ENCODE measurements at regions not wholly inside any gene's neighbourhood (a gene's known extent, or its start where the extent isn't known, plus 50 kb on each side); places are given as distances from the start of the nearest gene placed in this dataset.

GRCh38 chr13:111642156-111642767 is 321.8 kb downstream of the TEX29 start:
- Histone ChIP-seq H3K27ac (ENCODE audit: low read depth, low read length, poor library complexity, severe bottlenecking) (no peak overlapping the region), H3K36me3 (ENCODE audit: insufficient read depth, low read length, poor library complexity, severe bottlenecking) (no peaks in the 10 kb centered on the region), H3K9me3 (ENCODE audit: low read depth, low read length, poor library complexity, severe bottlenecking) (no peaks in the 10 kb centered on the region), H3K4me1 (ENCODE audit: insufficient read depth, low read length, poor library complexity, severe bottlenecking) (no peaks in the 10 kb centered on the region), H3K27me3 (replicated peaks; ENCODE audit: insufficient read depth, low read depth, low read length, poor library complexity) (peaks cover 54% of the 10 kb centered on the region), H3K4me3 (ENCODE audit: low read depth, low read length, poor library complexity, severe bottlenecking) (no peak overlapping the region)
- POLR2A ChIA-PET (ENCODE audit: low non-redundant PET) = no interaction called here
- CTCF ChIA-PET = no interaction called here
- no peak for DNase-seq (ENCODE audit: low spot score)
- no TSS peak for BruUV-seq (replicated peaks)
- no peak for TF ChIP-seq EZH2 (IDR thresholded peaks at IDR 0.05; ENCODE audit: borderline replicate concordance, low read depth, low read length, poor library complexity, severe bottlenecking)
- TF ChIP-seq CTCF (conservative IDR thresholded peaks at IDR 0.05; ENCODE audit: low read depth, low read length) = no peak
- intact Hi-C loops (cut with micrococcal nuclease; ENCODE audit: unreplicated experiment) = no loop called here

- H3K4me1 ChIP-seq (ENCODE audit: insufficient read depth, low read length, poor library complexity, severe bottlenecking) = no peaks in the 10 kb centered on the region
- CTCF ChIA-PET = no interaction called here
- H3K4me3 ChIP-seq (ENCODE audit: low read depth, low read length, poor library complexity, severe bottlenecking) = no peak overlapping the region
- H3K27ac ChIP-seq (ENCODE audit: low read depth, low read length, poor library complexity, severe bottlenecking) = no peak overlapping the region
- POLR2A ChIA-PET (ENCODE audit: low non-redundant PET) = no interaction called here
- H3K9me3 ChIP-seq (ENCODE audit: low read depth, low read length, poor library complexity, severe bottlenecking) = no peaks in the 10 kb centered on the region
- no TSS peak for BruUV-seq (replicated peaks)
- H3K27me3 ChIP-seq (replicated peaks; ENCODE audit: insufficient read depth, low read depth, low read length, poor library complexity) = peaks cover 78% of the 10 kb centered on the region
- no peaks in the 10 kb centered on the region for H3K36me3 ChIP-seq (ENCODE audit: insufficient read depth, low read length, poor library complexity, severe bottlenecking)
- TF ChIP-seq EZH2 (IDR thresholded peaks at IDR 0.05; ENCODE audit: borderline replicate concordance, low read depth, low read length, poor library complexity, severe bottlenecking) (no peak), CTCF (conservative IDR thresholded peaks at IDR 0.05; ENCODE audit: low read depth, low read length) (no peak)
- no peak for DNase-seq (ENCODE audit: low spot score)
- intact Hi-C loops (cut with micrococcal nuclease; ENCODE audit: unreplicated experiment) = no loop called here
Observed at GRCh38 chr13:111644750-111645149, 324.3 kb downstream of the TEX29 start.

- H3K4me3 ChIP-seq (ENCODE audit: low read depth, low read length, poor library complexity, severe bottlenecking) = no peak overlapping the region
- no peak overlapping the region for H3K27ac ChIP-seq (ENCODE audit: low read depth, low read length, poor library complexity, severe bottlenecking)
- intact Hi-C loops (cut with micrococcal nuclease; ENCODE audit: unreplicated experiment) = no loop called here
- ChIA-PET POLR2A (ENCODE audit: low non-redundant PET) (no interaction called here), CTCF (no interaction called here)
- DNase-seq (ENCODE audit: low spot score) = no peak
- H3K36me3 ChIP-seq (ENCODE audit: insufficient read depth, low read length, poor library complexity, severe bottlenecking) = no peaks in the 10 kb centered on the region
- no peaks in the 10 kb centered on the region for H3K9me3 ChIP-seq (ENCODE audit: low read depth, low read length, poor library complexity, severe bottlenecking)
- no TSS peak for BruUV-seq (replicated peaks)
- H3K4me1 ChIP-seq (ENCODE audit: insufficient read depth, low read length, poor library complexity, severe bottlenecking) = no peaks in the 10 kb centered on the region
- peaks cover 79% of the 10 kb centered on the region for H3K27me3 ChIP-seq (replicated peaks; ENCODE audit: insufficient read depth, low read depth, low read length, poor library complexity)
- no peak for TF ChIP-seq EZH2 (IDR thresholded peaks at IDR 0.05; ENCODE audit: borderline replicate concordance, low read depth, low read length, poor library complexity, severe bottlenecking)
- no peak for TF ChIP-seq CTCF (conservative IDR thresholded peaks at IDR 0.05; ENCODE audit: low read depth, low read length)
Observed at GRCh38 chr13:111645198-111645597, 324.8 kb downstream of the TEX29 start.
